Retina (tissue), 1 donor: ENCODE measurements at regions not wholly inside any gene's neighbourhood (a gene's known extent, or its start where the extent isn't known, plus 50 kb on each side); places are given as distances from the start of the nearest gene placed in this dataset.

Source experiments
- DNase-seq: peaks from one replicate; pipeline ENCODE4 v3.0.0-alpha.2; 2016

- no peak for DNase-seq
These were observed 153.3 kb downstream of the CARTPT start for GRCh38 chr5:71872311-71872864.

- DNase-seq = peak; percentile 50
These were observed 154.1 kb downstream of the CARTPT start for GRCh38 chr5:71873191-71873591.

DNA sequence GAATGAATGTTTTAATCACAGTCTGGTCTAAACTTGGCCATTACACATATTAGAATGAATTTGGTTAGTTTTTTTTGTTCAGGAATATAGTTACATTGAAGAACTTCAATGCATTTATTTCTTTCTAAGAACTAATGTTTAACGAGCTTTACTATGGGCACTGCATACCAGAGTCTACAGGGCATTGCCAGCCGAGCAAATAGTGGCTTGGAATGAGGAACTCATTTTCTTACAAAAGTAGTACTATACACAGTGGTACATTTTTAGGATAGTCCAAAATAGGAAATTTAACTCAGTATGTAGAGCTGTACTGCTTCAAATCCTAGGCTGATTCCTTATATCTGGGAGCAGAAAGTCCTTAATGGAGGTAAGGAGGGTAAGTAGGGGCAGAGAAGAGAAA is 155.4 kb downstream of the CARTPT start:
- no peak for DNase-seq

DNA sequence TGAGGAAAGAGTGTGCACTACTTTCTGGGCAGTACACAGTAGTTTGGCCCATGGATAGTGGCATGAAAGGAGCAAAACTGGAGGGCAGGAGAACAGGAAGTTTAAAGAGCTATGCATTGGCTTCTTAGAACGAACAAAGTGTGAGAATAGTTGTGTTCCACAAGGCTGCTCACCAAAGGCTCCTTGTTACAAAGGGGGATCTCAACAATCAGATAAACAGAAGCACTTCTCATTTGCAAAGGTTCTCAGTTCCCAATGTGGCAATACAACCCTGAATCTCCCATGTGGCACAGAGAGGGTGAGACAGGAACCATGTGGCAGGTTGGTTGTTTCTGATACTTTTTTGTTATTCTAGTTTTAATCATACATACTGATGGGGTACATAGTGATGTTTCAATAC is 158.4 kb downstream of the CARTPT start:
- no peak for DNase-seq

- DNase-seq = no peak
These were observed 161.5 kb downstream of the CARTPT start for GRCh38 chr5:71880536-71880935.

- no peak for DNase-seq
These were observed 164.0 kb downstream of the CARTPT start for GRCh38 chr5:71882826-71883741.

GRCh38 chr5:71883742-71884103 is 164.6 kb downstream of the CARTPT start:
- DNase-seq = no peak

GRCh38 chr5:71884926-71885325 is 165.9 kb downstream of the CARTPT start:
- no peak for DNase-seq

- no peak for DNase-seq
These were observed 167.3 kb downstream of the CARTPT start for GRCh38 chr5:71886406-71886805.

DNA sequence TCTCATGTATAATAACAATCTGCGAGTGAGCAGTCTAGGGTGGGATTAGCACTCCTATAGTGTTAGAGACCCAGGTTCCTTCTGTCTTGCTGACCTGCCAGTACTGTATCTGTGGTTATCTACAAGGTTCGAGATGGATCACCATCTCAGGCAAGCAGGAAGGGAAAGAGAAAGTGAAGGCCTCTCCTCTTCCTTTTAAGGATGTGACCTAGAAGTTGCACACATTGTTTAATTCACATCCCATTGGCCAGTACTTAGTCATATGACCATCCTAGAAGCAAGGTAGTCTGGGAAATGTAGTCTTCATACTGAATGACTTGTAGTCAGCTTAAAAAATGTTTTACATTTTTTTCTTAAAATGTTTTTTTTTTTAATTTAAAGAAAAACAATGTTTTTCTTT is 168.6 kb downstream of the CARTPT start:
- DNase-seq = no peak

- DNase-seq = no peak
These were observed 172.3 kb downstream of the CARTPT start for GRCh38 chr5:71891406-71891805.

- no peak for DNase-seq
These were observed 172.8 kb downstream of the CARTPT start for GRCh38 chr5:71891856-71892255.

DNA sequence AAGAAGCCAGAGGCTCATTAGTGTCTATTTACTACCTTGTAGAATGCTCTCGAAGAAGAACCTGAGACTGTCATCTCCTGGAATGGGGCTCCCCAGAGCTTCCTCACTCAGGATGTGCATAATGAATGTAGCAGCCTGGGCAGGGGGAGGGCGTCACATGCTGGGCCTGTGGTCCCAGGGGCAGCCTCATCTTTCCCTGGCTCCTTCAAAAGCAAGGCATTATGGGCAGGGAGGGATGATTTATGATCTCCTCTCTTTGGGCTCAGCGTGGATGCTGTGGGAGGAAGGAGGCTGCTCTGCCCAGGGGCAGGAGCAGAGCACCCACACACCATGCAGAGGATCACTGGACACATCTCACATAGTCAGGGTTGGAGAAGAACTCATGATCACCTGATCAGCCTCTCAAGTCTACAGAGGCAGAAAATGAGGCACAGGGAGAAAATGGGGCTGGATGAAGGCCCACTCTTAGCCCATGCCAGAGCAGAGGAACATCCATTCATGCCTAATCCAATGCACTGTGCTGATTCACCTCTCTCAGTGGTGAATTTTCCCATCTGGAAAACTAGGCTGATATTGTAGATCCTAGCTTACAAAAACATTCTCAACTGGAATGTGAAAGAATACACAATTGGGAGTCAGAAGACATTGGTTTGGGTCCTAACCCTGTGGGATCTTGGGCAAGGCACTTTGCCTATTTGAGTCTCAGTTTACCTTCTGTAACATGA is 173.7 kb downstream of the CARTPT start:
- no peak for DNase-seq

GRCh38 chr5:71893451-71893850 is 174.4 kb downstream of the CARTPT start:
- no peak for DNase-seq

DNA sequence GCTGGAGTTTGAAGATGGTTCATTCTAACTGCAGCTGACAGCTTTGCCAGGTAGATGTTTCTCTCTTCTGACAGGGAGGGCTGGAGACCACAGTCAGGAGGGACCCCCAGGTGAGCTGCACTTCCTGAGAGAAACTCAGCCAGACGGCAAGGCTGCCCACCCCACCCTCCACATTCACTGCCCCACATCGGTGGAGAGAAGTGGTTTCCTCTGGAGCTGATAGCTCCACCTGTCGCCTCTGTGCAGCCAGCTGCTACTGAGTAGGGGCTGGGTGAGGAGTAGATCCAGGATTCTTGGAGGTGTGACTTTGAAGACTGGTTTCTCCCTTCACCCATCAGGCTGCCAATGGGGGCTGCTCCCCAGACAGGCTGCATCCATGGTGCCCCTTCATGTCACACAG is 175.0 kb downstream of the CARTPT start:
- no peak for DNase-seq

- DNase-seq = no peak
These were observed 176.5 kb downstream of the CARTPT start for GRCh38 chr5:71895546-71895945.

DNA sequence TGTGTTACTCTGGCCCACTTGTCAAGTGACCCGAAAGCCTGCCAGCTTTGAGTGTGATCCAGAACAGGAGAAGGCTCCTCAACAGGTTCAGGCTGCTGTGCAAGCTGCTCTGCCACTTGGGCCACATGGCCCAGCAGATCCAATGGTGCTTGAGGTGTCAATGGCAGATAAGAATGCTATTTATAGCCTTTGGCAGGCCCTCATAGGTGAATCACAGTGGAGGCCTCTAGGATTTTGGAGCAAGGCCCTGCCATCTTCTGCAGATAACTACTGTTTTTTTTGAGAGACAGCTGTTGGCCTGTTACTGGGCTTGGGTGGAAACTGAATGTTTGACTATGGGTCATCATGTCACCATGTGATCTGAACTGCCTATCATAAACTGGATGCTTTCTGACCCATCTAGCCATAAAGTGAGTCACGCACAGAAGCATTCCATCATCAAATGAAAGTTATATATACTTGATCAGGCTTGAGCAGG is 180.8 kb downstream of the CARTPT start:
- no peak for DNase-seq

DNA sequence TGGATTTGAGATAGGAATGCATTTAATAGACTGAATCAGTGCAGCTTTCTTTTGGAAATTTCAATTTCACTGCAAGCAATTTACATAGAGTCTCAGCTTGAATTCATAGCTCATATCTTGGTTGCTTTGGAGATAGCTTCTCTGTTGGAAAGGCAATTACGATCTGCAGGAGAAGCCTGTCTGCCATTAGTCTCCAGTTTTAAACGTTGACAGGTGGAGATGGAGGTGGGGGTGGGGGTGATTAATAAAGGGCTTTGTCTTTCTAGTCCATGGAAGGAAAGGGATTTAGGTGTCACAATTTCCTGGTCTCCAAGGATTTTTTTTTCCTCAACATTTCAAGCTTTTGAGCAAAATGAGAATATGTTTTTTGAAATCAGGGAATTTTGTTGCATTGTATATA is 184.7 kb downstream of the CARTPT start:
- DNase-seq = no peak

DNA sequence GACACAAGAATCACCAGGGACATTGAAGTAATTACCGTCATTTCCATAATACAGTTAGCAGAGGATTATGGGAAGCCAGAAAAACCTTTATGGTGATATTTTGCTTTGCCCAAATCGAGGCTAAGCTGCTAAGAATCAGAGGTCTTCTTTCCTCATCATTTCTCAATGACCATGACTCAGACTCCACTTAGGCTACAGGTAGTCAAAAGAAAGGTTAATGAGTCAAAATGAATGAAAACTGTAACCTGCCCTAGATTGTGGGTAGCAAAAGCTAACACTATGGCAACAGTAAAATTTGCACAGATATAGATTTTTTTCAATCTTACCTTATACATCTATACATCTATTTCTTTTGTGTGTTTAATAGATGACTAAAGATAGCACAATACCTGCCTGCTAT is 185.8 kb downstream of the CARTPT start:
- no peak for DNase-seq

GRCh38 chr5:71905834-71906711 is 187.0 kb downstream of the CARTPT start:
- no peak for DNase-seq

DNA sequence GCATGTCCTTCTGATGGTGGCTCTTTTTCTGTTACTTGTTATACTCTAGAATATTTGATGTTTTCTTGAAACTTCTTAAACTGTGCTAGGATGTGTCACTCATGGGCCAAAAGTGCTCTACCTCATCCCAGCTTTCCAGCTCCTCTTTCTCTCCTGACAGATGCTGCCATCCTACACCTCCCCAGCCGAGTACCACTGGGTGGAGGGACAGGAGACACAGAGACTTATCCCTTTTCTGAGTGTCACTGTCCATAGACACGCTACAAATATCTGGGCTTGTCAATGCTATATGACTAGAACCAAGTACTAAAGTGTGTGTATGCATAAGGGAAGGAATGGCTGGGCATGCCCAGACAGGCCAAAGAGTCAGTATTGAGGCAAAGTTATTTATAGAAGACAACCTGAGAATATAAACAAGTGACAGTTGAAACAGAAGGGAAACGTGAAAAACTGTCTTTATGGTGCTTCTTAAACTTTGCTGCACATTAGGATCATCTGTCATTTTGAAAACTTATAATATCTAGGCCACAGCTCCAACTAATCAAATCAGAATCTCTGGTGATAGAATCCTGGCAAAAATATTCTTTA is 188.0 kb downstream of the CARTPT start:
- no peak for DNase-seq

GRCh38 chr5:71907608-71908145 is 188.6 kb downstream of the CARTPT start:
- no peak for DNase-seq
